ENCODE measurements at regions not wholly inside any gene's neighbourhood (a gene's known extent, or its start where the extent isn't known, plus 50 kb on each side); places are given as distances from the start of the nearest gene placed in this dataset.

DNA sequence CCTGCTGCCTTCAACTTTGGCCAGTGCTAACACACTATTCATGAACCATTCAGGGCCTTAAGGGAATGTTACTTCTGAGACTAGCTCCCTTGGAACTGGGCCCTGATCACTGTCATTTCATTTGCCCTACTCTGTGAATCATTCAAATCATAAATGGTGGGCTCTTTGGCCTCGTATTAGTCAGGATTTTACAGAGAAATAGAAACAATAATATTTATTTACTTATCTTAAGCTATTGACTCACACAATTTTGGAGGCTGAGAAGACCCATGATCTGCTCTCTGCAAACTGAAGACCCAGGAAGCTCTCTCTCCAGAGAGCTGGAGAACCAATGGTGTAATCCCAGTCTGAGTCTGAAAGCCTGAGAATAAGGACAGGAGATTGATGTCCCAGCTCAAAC lies 398.5 kb downstream of the LRIG3 start:
- in situ Hi-C loops (cut with MboI; ENCODE audit: low sequenced_read_pairs) = no loop called here
- no peak for DNase-seq (ENCODE audit: low spot score in 2 of 2)

DNA sequence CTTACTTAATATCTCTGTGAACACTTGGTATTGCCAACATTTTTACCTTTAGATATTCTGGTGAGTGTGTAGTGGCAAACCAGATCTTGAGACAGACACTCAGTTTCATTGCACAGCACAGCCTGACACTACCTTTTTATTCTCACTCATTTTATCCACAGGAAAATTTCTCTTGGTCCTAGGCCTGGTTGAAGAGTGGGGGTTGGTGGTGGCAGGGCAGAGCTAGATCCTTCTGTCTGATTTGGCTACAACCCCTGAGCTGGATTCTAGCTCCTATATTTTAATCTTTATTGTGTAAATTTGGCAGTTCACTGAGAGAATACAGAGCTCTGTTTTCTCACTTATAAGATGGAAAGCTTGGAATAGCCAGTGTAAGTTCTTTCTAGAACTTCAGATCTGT lies 396.9 kb downstream of the LRIG3 start:
- no peaks in the 10 kb centered on the region for H3K27me3 ChIP-seq (ENCODE audit: low read depth)
- no peak for DNase-seq (ENCODE audit: low spot score in 2 of 2)

More for the DNA sequence above, 398.5 kb downstream of the LRIG3 start:
- no peaks in the 10 kb centered on the region for H3K27me3 ChIP-seq (ENCODE audit: low read depth)
- no peaks in the 10 kb centered on the region for H3K36me3 ChIP-seq (replicated peaks)
- H3K4me3 ChIP-seq = no peak overlapping the region
- H3K9me3 ChIP-seq = no peaks in the 10 kb centered on the region
- no peaks in the 10 kb centered on the region for H3K4me1 ChIP-seq

DNA sequence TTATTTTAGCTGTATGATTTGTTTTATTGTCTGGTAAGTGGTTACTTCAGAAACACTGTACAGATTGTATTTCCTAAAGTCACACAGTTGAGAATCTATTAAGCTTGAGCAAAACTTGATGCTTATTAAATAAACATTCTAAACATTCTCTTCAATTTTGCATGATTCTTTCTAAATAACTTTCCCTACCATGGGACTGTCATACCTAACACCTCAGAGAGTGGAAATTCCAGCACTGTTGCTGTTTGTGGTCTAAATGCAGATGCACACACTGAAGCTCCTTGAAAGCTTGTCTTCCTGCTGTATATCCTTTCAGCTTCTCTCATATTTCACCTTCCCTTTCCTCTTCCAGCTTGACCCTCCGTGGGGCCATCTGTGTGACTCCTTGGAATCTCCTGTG lies 392.0 kb downstream of the LRIG3 start:
- H3K4me3 ChIP-seq = no peak overlapping the region
- H3K27me3 ChIP-seq (ENCODE audit: low read depth) = no peaks in the 10 kb centered on the region
- H3K4me1 ChIP-seq = no peaks in the 10 kb centered on the region
- no peak for DNase-seq (ENCODE audit: low spot score in 2 of 2)
- H3K36me3 ChIP-seq (replicated peaks) = no peaks in the 10 kb centered on the region
- H3K9me3 ChIP-seq = no peaks in the 10 kb centered on the region
- in situ Hi-C loops (cut with MboI; ENCODE audit: low sequenced_read_pairs) = loop anchor here (25.0 kb wide), 1 partner anchor 634 kb away; no protein-coding TSS in a partner anchor

More for the DNA sequence above, 396.9 kb downstream of the LRIG3 start:
- no peaks in the 10 kb centered on the region for H3K4me1 ChIP-seq
- in situ Hi-C loops (cut with MboI; ENCODE audit: low sequenced_read_pairs) = no loop called here
- no peak overlapping the region for H3K4me3 ChIP-seq
- no peaks in the 10 kb centered on the region for H3K36me3 ChIP-seq (replicated peaks)
- no peaks in the 10 kb centered on the region for H3K9me3 ChIP-seq

DNA sequence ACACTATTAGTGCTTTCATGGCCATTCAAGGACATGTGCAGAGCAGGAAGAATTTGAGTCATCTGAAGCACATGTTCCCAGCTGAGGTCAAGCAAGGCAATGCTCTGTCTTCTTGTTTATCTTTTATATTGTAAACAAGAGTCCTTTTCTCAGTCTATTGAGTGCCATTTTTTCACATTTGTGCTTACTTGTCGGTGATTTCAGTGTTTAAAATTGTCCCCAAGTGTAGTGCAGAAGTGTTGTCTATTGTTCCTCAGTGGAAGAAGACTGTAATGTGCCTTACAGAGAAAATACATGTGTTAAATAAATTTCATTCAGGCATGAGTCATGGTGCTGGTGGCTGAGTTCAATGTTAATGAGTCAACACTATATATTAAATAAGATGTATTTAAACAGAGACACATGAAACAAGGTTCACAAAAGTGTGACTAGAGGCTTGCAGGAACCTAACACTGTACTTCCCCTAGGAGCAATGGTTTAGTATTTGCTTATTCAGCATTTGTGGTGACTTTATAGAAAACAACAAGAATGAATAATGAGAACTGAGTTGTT lies 391.1 kb downstream of the LRIG3 start:
- H3K4me3 ChIP-seq = no peak overlapping the region
- in situ Hi-C loops (cut with MboI; ENCODE audit: low sequenced_read_pairs) = loop anchor here (25.0 kb wide), 1 partner anchor 633 kb away; no protein-coding TSS in a partner anchor
- no peak for DNase-seq (ENCODE audit: low spot score in 2 of 2)

DNA sequence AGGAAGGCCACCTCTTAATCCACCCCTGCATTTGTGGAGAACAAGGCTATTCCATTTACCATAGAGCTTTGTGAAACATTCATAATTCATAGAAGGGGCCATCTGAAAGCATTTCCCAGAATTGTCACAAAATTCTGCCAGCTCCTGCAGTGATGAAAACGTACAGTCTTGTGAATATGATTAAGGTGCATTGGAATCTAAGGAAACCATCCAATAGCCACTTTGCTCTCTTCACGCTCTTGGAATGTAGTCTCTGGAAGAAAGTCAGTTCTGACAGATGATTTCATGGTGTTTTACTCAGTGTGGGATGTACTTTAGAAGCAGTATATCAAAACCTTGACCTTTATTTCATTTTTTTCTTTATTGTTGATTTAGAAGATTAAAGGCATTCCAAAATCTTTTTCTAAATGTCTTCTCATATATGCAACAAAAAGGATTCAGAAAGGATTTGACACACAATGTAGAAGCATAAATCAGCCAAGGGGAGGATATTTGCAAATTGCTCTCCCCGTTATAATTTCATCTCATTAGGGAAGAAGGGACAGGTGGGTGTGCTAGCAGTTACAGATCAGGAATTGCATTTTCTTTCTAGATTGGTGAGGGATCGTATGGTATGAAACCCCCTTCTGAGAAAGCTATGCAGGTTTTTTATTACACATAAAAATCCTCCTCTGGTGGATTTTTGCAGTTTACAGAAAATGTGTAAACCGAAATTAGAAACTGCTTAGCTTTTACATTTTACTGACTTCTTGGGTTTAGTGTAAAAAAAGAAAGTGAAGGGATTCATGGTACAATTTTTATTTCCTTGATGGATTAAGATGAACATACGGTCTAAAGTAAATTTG lies 390.2 kb downstream of the LRIG3 start:
- no peaks in the 10 kb centered on the region for H3K27me3 ChIP-seq (ENCODE audit: low read depth)
- H3K36me3 ChIP-seq (replicated peaks) = no peaks in the 10 kb centered on the region
- no peak overlapping the region for H3K4me3 ChIP-seq
- no peaks in the 10 kb centered on the region for H3K9me3 ChIP-seq
- in situ Hi-C loops (cut with MboI; ENCODE audit: low sequenced_read_pairs) = loop anchor here (25.0 kb wide), 1 partner anchor 632 kb away; no protein-coding TSS in a partner anchor
- H3K4me1 ChIP-seq = no peaks in the 10 kb centered on the region
- DNase-seq (ENCODE audit: low spot score in 2 of 2) = no peak

More for the DNA sequence above, 391.1 kb downstream of the LRIG3 start:
- H3K27me3 ChIP-seq (ENCODE audit: low read depth) = no peaks in the 10 kb centered on the region
- H3K36me3 ChIP-seq (replicated peaks) = no peaks in the 10 kb centered on the region
- H3K9me3 ChIP-seq = no peaks in the 10 kb centered on the region
- no peaks in the 10 kb centered on the region for H3K4me1 ChIP-seq

DNA sequence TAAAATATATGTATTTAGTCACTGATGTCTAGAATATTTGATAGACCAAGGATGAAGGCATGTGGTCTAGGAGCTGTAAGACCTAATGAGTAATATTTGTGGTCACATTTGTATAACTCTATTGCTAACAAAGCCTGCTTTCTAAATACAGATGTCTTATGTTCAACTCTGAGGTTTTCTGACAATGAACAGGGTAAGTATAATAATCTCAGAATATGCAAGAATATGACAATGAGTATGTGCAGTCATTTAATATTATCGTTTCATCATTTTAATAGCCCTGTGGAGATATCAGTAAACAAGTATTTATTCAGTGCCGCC lies 389.6 kb downstream of the LRIG3 start:
- H3K9me3 ChIP-seq = no peaks in the 10 kb centered on the region
- DNase-seq (ENCODE audit: low spot score in 2 of 2) = no peak
- no peaks in the 10 kb centered on the region for H3K27me3 ChIP-seq (ENCODE audit: low read depth)
- H3K4me1 ChIP-seq = peaks cover 1% of the 10 kb centered on the region
- in situ Hi-C loops (cut with MboI; ENCODE audit: low sequenced_read_pairs) = loop anchor here (25.0 kb wide), 1 partner anchor 632 kb away; no protein-coding TSS in a partner anchor
- no peak overlapping the region for H3K4me3 ChIP-seq
- no peaks in the 10 kb centered on the region for H3K36me3 ChIP-seq (replicated peaks)

DNA sequence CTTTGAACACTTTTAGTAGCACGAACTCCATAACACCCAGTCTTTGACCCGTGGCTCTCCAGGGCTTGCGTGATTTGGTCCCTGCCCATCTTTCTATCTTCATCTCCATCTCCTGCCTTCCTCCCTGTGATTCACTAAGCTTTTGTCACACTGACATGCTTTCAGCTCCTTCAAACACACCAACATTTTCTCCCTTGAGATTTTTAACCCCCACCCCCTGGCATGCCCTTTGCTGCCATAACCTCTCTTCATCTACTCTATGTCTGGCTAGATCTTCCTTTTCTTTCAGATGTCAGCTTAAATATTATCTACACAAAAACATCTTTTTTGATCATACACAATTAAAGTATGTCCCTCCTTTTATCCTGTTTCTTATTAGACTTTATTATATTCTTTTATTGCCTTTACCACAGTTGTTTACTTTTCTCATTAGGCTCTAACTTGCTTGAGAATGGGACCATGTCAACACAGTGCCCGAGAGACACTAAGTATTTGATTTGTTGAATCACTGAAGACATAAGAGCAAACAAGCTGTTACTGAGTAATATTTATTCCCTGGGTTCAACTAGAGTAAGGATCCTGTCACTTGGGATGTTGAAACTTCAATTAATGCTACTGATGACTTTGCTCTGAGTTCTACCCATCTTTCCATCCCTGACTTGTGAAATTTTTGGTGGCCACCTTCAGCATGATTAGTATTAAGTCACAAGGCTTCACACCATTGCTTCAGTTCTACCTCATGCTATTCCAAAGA lies 387.3 kb downstream of the LRIG3 start:
- Histone ChIP-seq H3K36me3 (replicated peaks) (no peaks in the 10 kb centered on the region), H3K4me3 (no peak overlapping the region), H3K9me3 (no peaks in the 10 kb centered on the region), H3K27me3 (ENCODE audit: low read depth) (no peaks in the 10 kb centered on the region), H3K4me1 (peaks cover 8% of the 10 kb centered on the region)
- DNase-seq (ENCODE audit: low spot score in 2 of 2) = no peak
- in situ Hi-C loops (cut with MboI; ENCODE audit: low sequenced_read_pairs) = loop anchor here (25.0 kb wide), 1 partner anchor 629 kb away; no protein-coding TSS in a partner anchor

DNA sequence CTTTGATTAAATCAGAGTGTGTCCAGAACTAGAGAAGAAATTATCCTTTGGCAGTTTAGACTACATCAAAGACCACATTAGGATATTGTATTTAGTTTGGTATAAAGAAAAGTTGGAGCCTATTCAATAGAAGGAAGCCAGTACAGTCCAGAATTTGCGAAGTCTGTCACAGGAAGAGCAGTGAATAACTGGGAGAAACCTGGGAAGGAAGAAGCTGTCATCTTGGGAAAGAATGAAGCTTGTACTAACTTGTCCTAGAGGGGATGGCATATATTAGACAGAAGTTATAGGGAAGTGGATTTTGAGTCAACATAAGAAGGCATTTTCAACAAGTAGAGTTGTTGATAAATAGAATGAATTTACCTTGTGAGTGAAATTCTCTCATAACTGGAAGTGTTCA lies 386.7 kb downstream of the LRIG3 start:
- H3K4me3 ChIP-seq = no peak overlapping the region
- in situ Hi-C loops (cut with MboI; ENCODE audit: low sequenced_read_pairs) = loop anchor here (25.0 kb wide), 1 partner anchor 629 kb away; no protein-coding TSS in a partner anchor
- H3K36me3 ChIP-seq (replicated peaks) = no peaks in the 10 kb centered on the region
- peaks cover 8% of the 10 kb centered on the region for H3K4me1 ChIP-seq
- DNase-seq (ENCODE audit: low spot score in 2 of 2) = no peak
- H3K27me3 ChIP-seq (ENCODE audit: low read depth) = no peaks in the 10 kb centered on the region
- H3K9me3 ChIP-seq = no peaks in the 10 kb centered on the region

DNA sequence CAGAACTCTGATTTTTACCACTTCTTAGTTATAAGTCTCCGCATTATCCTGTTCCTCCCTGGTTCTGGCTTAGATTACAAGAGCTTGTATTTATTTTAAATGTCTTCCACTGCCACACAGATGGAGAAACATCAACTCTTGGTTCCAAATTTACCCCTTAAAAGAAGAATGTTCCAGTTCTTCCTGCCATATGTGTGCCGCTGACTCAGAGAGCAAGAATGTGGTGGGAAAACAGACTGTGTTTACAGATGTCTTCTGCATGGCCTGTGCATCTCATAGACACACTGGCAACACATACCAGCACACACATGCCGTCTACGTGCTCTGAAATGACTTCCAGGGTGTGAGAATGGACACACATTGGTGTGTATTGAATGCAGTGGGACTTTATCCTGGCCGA lies 383.0 kb downstream of the LRIG3 start:
- no peak for DNase-seq (ENCODE audit: low spot score in 2 of 2)
- Histone ChIP-seq H3K36me3 (replicated peaks) (no peaks in the 10 kb centered on the region), H3K4me3 (no peak overlapping the region), H3K9me3 (no peaks in the 10 kb centered on the region), H3K27me3 (ENCODE audit: low read depth) (no peaks in the 10 kb centered on the region), H3K4me1 (peaks cover 8% of the 10 kb centered on the region)
- in situ Hi-C loops (cut with MboI; ENCODE audit: low sequenced_read_pairs) = loop anchor here (25.0 kb wide), 1 partner anchor 625 kb away; no protein-coding TSS in a partner anchor

DNA sequence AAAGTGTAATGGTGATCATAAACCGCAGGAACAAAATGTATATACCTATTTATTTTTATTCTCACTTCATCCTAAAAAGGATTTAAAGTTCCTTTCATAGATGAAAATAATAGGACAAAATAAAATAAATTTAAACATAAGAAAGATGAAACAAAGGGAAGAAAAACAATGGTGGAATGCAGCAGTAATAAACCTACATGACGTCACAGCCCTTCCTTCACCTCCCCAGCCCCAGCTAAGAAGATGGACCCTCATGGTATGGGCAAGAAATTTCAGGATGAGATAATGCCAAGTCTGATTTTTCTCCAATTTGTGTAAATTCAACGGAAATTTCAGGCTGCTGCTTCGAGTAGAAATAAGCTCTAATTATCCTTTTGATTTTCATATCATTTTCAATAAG lies 381.0 kb downstream of the LRIG3 start:
- no peak for DNase-seq (ENCODE audit: low spot score in 2 of 2)
- H3K9me3 ChIP-seq = no peaks in the 10 kb centered on the region
- H3K36me3 ChIP-seq (replicated peaks) = no peaks in the 10 kb centered on the region
- H3K4me1 ChIP-seq = peaks cover 8% of the 10 kb centered on the region
- no peak overlapping the region for H3K4me3 ChIP-seq
- no peaks in the 10 kb centered on the region for H3K27me3 ChIP-seq (ENCODE audit: low read depth)
- in situ Hi-C loops (cut with MboI; ENCODE audit: low sequenced_read_pairs) = loop anchor here (25.0 kb wide), 1 partner anchor 623 kb away; no protein-coding TSS in a partner anchor

DNA sequence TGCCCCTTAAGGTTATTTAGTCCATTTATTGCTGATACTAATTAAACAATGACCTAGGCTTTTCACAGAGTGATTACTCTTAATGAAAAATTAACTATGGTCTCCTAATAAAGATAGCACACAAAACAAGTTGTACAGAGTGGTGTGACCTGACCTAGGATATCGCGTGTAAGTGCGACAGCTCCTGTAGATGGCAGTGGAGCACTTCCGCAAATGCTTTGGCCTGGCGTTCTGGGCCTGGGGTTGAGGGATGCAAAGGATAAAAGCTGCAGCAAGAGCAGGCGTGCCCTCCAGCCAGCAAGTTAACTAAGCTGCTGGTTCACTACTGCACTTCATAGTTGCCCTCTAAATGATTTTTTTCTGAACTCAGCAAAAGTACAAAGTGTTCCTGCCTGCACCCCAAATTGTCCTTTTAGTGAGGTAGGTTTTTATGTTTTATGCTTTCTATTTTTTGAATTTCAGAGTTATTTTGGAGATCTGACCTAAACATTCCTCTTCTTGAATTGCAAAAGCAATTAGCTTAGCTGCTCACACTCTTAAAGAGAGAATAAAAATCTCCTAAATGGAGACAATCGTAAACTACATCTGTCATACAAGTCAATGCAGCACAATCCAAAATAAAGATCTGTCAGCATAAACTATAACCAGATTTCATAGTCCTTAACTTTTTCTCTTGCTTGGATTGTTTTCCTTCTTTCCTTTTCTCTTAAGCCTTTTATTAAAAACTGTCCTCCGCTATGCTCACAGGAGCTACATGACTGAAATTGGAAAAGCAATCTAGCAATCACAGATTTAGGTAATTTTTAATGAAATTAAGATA lies 379.6 kb downstream of the LRIG3 start:
- DNase-seq (ENCODE audit: low spot score in 2 of 2) = peak; percentile 67 to 83
- in situ Hi-C loops (cut with MboI; ENCODE audit: low sequenced_read_pairs) = loop anchor here (25.0 kb wide), 1 partner anchor 622 kb away; no protein-coding TSS in a partner anchor

DNA sequence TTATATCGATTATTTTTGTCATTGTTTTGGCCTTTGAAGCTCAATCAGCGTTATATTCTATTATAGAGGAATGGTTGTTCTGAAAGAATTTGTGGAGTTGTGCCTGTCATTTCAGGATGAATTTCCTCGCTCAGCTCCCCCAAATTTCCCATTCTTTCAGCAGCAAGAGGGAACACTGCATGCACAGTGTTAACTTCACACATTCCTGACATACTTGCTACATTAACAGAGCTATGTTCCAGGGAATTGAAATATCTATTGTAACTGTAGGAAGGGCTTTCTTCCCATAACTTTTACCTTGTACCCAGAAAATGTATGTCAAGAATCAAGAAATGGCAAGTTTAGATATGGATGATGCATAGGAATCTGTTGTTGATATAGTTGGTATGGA lies 379.0 kb downstream of the LRIG3 start:
- Histone ChIP-seq H3K9me3 (no peaks in the 10 kb centered on the region), H3K27me3 (ENCODE audit: low read depth) (no peaks in the 10 kb centered on the region), H3K36me3 (replicated peaks) (no peaks in the 10 kb centered on the region), H3K4me3 (no peak overlapping the region), H3K4me1 (peaks cover 1% of the 10 kb centered on the region; the same call in 1 of the 2 replicates)
- in situ Hi-C loops (cut with MboI; ENCODE audit: low sequenced_read_pairs) = loop anchor here (25.0 kb wide), 1 partner anchor 621 kb away; no protein-coding TSS in a partner anchor
- DNase-seq (ENCODE audit: low spot score in 2 of 2) = no peak

More for the DNA sequence above, 379.6 kb downstream of the LRIG3 start:
- Histone ChIP-seq H3K27me3 (ENCODE audit: low read depth) (no peaks in the 10 kb centered on the region), H3K4me1 (peaks cover 7% of the 10 kb centered on the region), H3K4me3 (no peak overlapping the region), H3K9me3 (no peaks in the 10 kb centered on the region), H3K36me3 (replicated peaks) (no peaks in the 10 kb centered on the region)

DNA sequence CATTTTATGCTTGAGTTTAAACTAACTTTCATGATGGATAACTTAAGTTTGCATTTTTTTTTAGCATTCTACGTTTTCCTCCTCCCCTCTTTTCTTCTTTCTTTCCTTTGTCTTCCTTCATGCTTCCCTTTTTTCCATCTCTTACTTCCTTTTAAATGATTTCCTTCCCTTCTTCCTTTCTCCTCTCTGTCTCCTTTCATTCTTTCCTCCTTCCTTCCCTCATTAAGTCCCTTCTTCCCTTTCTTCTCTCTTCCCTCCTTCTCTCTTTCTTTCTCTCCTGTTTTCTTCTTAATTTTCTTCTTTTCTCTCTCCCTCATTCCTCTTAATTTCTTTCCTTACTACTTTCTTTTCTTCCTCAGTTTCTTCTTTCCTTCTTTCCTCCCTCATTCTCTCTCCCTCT lies 376.0 kb downstream of the LRIG3 start:
- no peaks in the 10 kb centered on the region for H3K36me3 ChIP-seq (replicated peaks)
- H3K4me1 ChIP-seq = no peaks in the 10 kb centered on the region
- in situ Hi-C loops (cut with MboI; ENCODE audit: low sequenced_read_pairs) = loop anchor here (25.0 kb wide), 1 partner anchor 618 kb away; no protein-coding TSS in a partner anchor
- H3K9me3 ChIP-seq = no peaks in the 10 kb centered on the region
- no peaks in the 10 kb centered on the region for H3K27me3 ChIP-seq (ENCODE audit: low read depth)
- no peak overlapping the region for H3K4me3 ChIP-seq
- DNase-seq (ENCODE audit: low spot score in 2 of 2) = no peak

All from HAP-1 (cell line).